ENCODE measurements at regions not wholly inside any gene's neighbourhood (a gene's known extent, or its start where the extent isn't known, plus 50 kb on each side); places are given as distances from the start of the nearest gene placed in this dataset.

GRCh38 chr1:218917656-218918055, 256.0 kb upstream of the LYPLAL1 start:
- no peaks in the 10 kb centered on the region for H3K9me3 ChIP-seq (ENCODE audit: control insufficient read depth, low read length)
- WGBS, 2 experiments (ENCODE audit: insufficient coverage in 1 of 2, insufficient read length in 1 of 2): 79 to 100% methylated on average over 1 of the region's 1 CpG
- H3K27me3 ChIP-seq (ENCODE audit: control insufficient read depth, insufficient read depth, low read length, poor library complexity, severe bottlenecking): no peaks in the 10 kb centered on the region
- Mint-ChIP-seq H3K4me3 (no peak overlapping the region), H3K36me3 (ENCODE audit: low read depth) (no peaks in the 10 kb centered on the region), H3K27me3 (ENCODE audit: insufficient read depth) (no peaks in the 10 kb centered on the region), H3K27ac (no peak overlapping the region), H3K4me1 (no peaks in the 10 kb centered on the region), H3K9me3 (no peaks in the 10 kb centered on the region)
- no peaks in the 10 kb centered on the region for H3K36me3 ChIP-seq (ENCODE audit: control insufficient read depth, insufficient read depth, low read length)
- TF ChIP-seq CTCF (conservative IDR thresholded peaks at IDR 0.05): no peak
- H3K4me3 ChIP-seq (ENCODE audit: low read length): no peak overlapping the region
- H3K9ac ChIP-seq (ENCODE audit: extremely low read depth, low read length, poor library complexity, severe bottlenecking): no peak overlapping the region
- no peak overlapping the region for H3K27ac ChIP-seq (ENCODE audit: low read depth, low read length)
- no peaks in the 10 kb centered on the region for H3K4me1 ChIP-seq (ENCODE audit: control insufficient read depth, insufficient read depth, low read length)
- DNase-seq: no peak

- no peaks in the 10 kb centered on the region for H3K27me3 Mint-ChIP-seq (ENCODE audit: insufficient read depth)
- H3K4me1 Mint-ChIP-seq: peaks cover 9% of the 10 kb centered on the region
- H3K4me3 ChIP-seq (ENCODE audit: low read length): no peak overlapping the region
- H3K27ac ChIP-seq (ENCODE audit: low read depth, low read length): no peak overlapping the region
- no peak overlapping the region for H3K27ac Mint-ChIP-seq
- H3K4me1 ChIP-seq (ENCODE audit: control insufficient read depth, insufficient read depth, low read length): peaks cover 7% of the 10 kb centered on the region
- no peaks in the 10 kb centered on the region for H3K9me3 ChIP-seq (ENCODE audit: control insufficient read depth, low read length)
- no peaks in the 10 kb centered on the region for H3K27me3 ChIP-seq (ENCODE audit: control insufficient read depth, insufficient read depth, low read length, poor library complexity, severe bottlenecking)
- no peaks in the 10 kb centered on the region for H3K9me3 Mint-ChIP-seq
- TF ChIP-seq CTCF (conservative IDR thresholded peaks at IDR 0.05): no peak
- DNase-seq: no peak
- H3K36me3 ChIP-seq (ENCODE audit: control insufficient read depth, insufficient read depth, low read length): no peaks in the 10 kb centered on the region
- no peak overlapping the region for H3K9ac ChIP-seq (ENCODE audit: extremely low read depth, low read length, poor library complexity, severe bottlenecking)
- no peak overlapping the region for H3K4me3 Mint-ChIP-seq
- 50 to 80% methylated on average over 1 to 2 of the region's 2 CpGs for WGBS, 2 experiments (ENCODE audit: insufficient coverage in 1 of 2, insufficient read length in 1 of 2)
- no peaks in the 10 kb centered on the region for H3K36me3 Mint-ChIP-seq (ENCODE audit: low read depth)
Measured at GRCh38 chr1:218925777-218926176, 247.9 kb upstream of the LYPLAL1 start.

- no peak for DNase-seq
- Mint-ChIP-seq H3K4me3 (no peak overlapping the region), H3K4me1 (peaks cover 9% of the 10 kb centered on the region), H3K27me3 (ENCODE audit: insufficient read depth) (no peaks in the 10 kb centered on the region), H3K9me3 (no peaks in the 10 kb centered on the region), H3K27ac (no peak overlapping the region), H3K36me3 (ENCODE audit: low read depth) (no peaks in the 10 kb centered on the region)
- no peak overlapping the region for H3K9ac ChIP-seq (ENCODE audit: extremely low read depth, low read length, poor library complexity, severe bottlenecking)
- H3K27me3 ChIP-seq (ENCODE audit: control insufficient read depth, insufficient read depth, low read length, poor library complexity, severe bottlenecking): no peaks in the 10 kb centered on the region
- H3K9me3 ChIP-seq (ENCODE audit: control insufficient read depth, low read length): no peaks in the 10 kb centered on the region
- TF ChIP-seq CTCF (conservative IDR thresholded peaks at IDR 0.05): no peak
- no peak overlapping the region for H3K4me3 ChIP-seq (ENCODE audit: low read length)
- H3K36me3 ChIP-seq (ENCODE audit: control insufficient read depth, insufficient read depth, low read length): no peaks in the 10 kb centered on the region
- WGBS, 2 experiments (ENCODE audit: insufficient coverage in 1 of 2, insufficient read length in 1 of 2): 96 to 100% methylated on average over 2 of the region's 2 CpGs
- H3K27ac ChIP-seq (ENCODE audit: low read depth, low read length): no peak overlapping the region
- H3K4me1 ChIP-seq (ENCODE audit: control insufficient read depth, insufficient read depth, low read length): peaks cover 7% of the 10 kb centered on the region
Measured at GRCh38 chr1:218926631-218927030, 247.0 kb upstream of the LYPLAL1 start.

Measured in endodermal cell (in vitro differentiated cells).